DMS153 treated with DMSO at 0.1 percent for 48 hours (cell line): ENCODE measurements at regions not wholly inside any gene's neighbourhood (a gene's known extent, or its start where the extent isn't known, plus 50 kb on each side); places are given as distances from the start of the nearest gene placed in this dataset.
"Not testable (repeated sequence)": the region's sequence is repeated elsewhere in the genome, so short reads cannot be mapped to it uniquely, and the experiment has no call there.

Experiments
- DNase-seq: peaks from one replicate; lab custom pipeline; 2025; ENCODE audit not compliant: unreplicated experiment; lab: John Stamatoyannopoulos, UW

- not testable (repeated sequence) for DNase-seq
Measured at GRCh38 chr2:111355823-111356511, 235.3 kb downstream of the BCL2L11 start.

- DNase-seq: not testable (repeated sequence)
Measured at GRCh38 chr2:111356512-111357031, 235.9 kb downstream of the BCL2L11 start.

- not testable (repeated sequence) for DNase-seq
Measured at GRCh38 chr2:111365986-111366640, 245.4 kb downstream of the BCL2L11 start.

- DNase-seq: not testable (repeated sequence)
Measured at GRCh38 chr2:111366641-111367029, 245.9 kb downstream of the BCL2L11 start.

- not testable (repeated sequence) for DNase-seq
Measured at GRCh38 chr2:111367080-111367479, 246.4 kb downstream of the BCL2L11 start.

- not testable (repeated sequence) for DNase-seq
Measured at GRCh38 chr2:111367871-111368270, 247.2 kb downstream of the BCL2L11 start.

GRCh38 chr2:111368288-111368687, 247.6 kb downstream of the BCL2L11 start:
- not testable (repeated sequence) for DNase-seq

GRCh38 chr2:111373060-111373459, 252.3 kb downstream of the BCL2L11 start:
- not testable (repeated sequence) for DNase-seq

- DNase-seq: not testable (repeated sequence)
Measured at GRCh38 chr2:111373989-111374388, 253.3 kb downstream of the BCL2L11 start.

GRCh38 chr2:111374734-111375133, 254.0 kb downstream of the BCL2L11 start:
- DNase-seq: not testable (repeated sequence)

- not testable (repeated sequence) for DNase-seq
Measured at GRCh38 chr2:111375320-111375883, 254.7 kb downstream of the BCL2L11 start.

- not testable (repeated sequence) for DNase-seq
Measured at GRCh38 chr2:111376272-111376970, 255.7 kb downstream of the BCL2L11 start.

GRCh38 chr2:111376971-111377352, 256.2 kb downstream of the BCL2L11 start:
- DNase-seq: not testable (repeated sequence)

GRCh38 chr2:111377386-111377959, 256.8 kb downstream of the BCL2L11 start:
- not testable (repeated sequence) for DNase-seq

GRCh38 chr2:111378348-111378747, 257.6 kb downstream of the BCL2L11 start:
- not testable (repeated sequence) for DNase-seq

GRCh38 chr2:111380733-111381439, 260.2 kb downstream of the BCL2L11 start:
- not testable (repeated sequence) for DNase-seq

GRCh38 chr2:111381530-111382306, 261.0 kb downstream of the BCL2L11 start:
- DNase-seq: not testable (repeated sequence)

GRCh38 chr2:111382507-111382906, 261.8 kb downstream of the BCL2L11 start:
- DNase-seq: not testable (repeated sequence)

- DNase-seq: not testable (repeated sequence)
Measured at GRCh38 chr2:111383311-111383710, 262.6 kb downstream of the BCL2L11 start.
